Panc1 (cell line): ENCODE measurements at regions not wholly inside any gene's neighbourhood (a gene's known extent, or its start where the extent isn't known, plus 50 kb on each side); places are given as distances from the start of the nearest gene placed in this dataset.

Experiments used
- CTCF ChIP-seq: fragments of 450-650 bp; IDR thresholded peaks from 2 replicates; pipeline ENCODE4 v1.5.1; 2017; ENCODE audit warnings: mild to moderate bottlenecking
- POLR2AphosphoS5 ChIP-seq: IDR thresholded peaks from 2 replicates; pipeline ENCODE4 v1.6.1; 2012; ENCODE audit warnings: mild to moderate bottlenecking, low read depth, low read length, moderate library complexity
- SIN3A ChIP-seq: IDR thresholded peaks from 2 replicates; pipeline ENCODE4 v1.6.1; 2012; ENCODE audit warnings: low read depth, mild to moderate bottlenecking, low read length, moderate library complexity, borderline replicate concordance; ENCODE audit not compliant: insufficient read depth
- TCF7L2 ChIP-seq: IDR thresholded peaks from 2 replicates; pipeline ENCODE4 v1.6.1; 2011; ENCODE audit warnings: mild to moderate bottlenecking, low read depth, low read length, inconsistent platforms
- TF ChIP-seq, protein P1 (sequence below), 2 experiments: IDR thresholded peaks; 2 replicates each; pipeline ENCODE4 v1.6.1; 2011 to 2012; ENCODE audit warnings: low read depth in 2 of 2, control low read depth in 1 of 2, low read length in 1 of 2, mild to moderate bottlenecking in 1 of 2, moderate library complexity in 1 of 2; ENCODE audit not compliant: insufficient read depth in 1 of 2

DNA sequence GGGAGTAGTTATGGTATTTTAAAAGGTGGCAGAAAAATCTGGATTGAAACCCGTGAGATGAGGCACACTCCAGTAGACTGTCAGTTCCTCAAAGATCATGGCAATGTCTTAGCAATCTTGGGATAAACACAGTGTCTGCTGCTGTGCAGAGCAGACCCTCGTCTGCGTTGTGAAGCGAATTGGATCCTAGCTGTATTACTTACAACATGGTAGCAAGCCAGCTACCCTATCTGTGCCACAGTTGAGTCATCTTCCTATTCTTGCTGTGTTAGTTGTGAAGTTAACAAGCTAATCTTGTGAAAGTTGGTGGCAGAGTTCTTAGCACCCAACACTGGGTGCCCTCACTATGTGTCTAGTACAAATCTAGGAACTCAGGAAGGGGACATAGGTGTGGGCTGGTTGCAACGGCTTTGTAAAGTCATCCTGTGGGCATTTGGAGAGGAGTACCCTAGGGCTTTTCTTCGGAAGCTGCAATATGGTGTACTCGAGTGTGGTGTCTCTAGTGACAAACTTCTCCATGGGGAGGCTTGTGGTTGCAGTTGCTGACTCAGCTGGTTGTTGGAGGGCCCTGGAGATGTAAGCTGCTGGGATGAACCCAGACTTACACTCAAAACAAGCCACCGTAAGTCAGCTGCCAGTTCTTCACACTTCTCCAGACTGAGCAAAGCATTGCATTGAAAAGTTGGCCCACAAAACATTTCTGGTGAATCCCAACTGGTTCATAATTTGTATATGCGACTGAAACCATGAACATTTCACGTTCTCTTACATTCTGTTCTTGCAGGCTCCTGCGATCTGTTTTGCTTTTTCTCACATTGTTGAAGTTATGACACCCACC lies 61.5 kb downstream of the ADCYAP1 start:
- TF ChIP-seq CTCF (no peak), POLR2AphosphoS5 (no peak), SIN3A (no peak), TCF7L2 (no peak)
- TF ChIP-seq, protein P1, sequence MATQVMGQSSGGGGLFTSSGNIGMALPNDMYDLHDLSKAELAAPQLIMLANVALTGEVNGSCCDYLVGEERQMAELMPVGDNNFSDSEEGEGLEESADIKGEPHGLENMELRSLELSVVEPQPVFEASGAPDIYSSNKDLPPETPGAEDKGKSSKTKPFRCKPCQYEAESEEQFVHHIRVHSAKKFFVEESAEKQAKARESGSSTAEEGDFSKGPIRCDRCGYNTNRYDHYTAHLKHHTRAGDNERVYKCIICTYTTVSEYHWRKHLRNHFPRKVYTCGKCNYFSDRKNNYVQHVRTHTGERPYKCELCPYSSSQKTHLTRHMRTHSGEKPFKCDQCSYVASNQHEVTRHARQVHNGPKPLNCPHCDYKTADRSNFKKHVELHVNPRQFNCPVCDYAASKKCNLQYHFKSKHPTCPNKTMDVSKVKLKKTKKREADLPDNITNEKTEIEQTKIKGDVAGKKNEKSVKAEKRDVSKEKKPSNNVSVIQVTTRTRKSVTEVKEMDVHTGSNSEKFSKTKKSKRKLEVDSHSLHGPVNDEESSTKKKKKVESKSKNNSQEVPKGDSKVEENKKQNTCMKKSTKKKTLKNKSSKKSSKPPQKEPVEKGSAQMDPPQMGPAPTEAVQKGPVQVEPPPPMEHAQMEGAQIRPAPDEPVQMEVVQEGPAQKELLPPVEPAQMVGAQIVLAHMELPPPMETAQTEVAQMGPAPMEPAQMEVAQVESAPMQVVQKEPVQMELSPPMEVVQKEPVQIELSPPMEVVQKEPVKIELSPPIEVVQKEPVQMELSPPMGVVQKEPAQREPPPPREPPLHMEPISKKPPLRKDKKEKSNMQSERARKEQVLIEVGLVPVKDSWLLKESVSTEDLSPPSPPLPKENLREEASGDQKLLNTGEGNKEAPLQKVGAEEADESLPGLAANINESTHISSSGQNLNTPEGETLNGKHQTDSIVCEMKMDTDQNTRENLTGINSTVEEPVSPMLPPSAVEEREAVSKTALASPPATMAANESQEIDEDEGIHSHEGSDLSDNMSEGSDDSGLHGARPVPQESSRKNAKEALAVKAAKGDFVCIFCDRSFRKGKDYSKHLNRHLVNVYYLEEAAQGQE (IDR thresholded peaks at IDR 0.05; ENCODE audit: insufficient read depth in 1 of 2, low read depth in 2 of 2, low read length in 1 of 2): no peak
